ENCODE measurements at regions not wholly inside any gene's neighbourhood (a gene's known extent, or its start where the extent isn't known, plus 50 kb on each side); places are given as distances from the start of the nearest gene placed in this dataset.
"Not testable (repeated sequence)": the region's sequence is repeated elsewhere in the genome, so short reads cannot be mapped to it uniquely, and the experiment has no call there.

GRCh38 chr2:146994246-146994645 is 850.6 kb upstream of the ACVR2A start:
- DNase-seq: no peak

- no peak for DNase-seq
These were observed 852.4 kb upstream of the ACVR2A start for GRCh38 chr2:146992466-146992865.

DNA sequence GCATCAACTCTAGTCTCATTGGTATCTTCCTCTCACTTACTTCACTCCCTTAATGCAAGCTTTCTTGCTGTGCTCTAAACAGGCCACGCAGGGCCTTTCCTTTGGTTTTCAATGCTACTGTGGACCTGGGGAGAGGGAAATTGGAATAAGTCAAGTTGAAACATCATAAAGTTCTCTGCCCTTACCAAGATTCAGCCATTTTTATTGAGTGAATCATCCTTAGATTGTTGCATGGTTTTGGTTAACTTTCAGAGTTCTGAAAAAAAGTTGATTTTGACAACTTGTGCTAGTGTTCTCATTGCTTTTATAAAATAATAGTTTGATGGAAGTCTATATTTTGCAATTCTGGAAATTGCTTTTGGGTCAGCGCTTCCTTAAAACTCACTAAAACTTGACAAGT is 852.8 kb upstream of the ACVR2A start:
- no peak for DNase-seq

DNA sequence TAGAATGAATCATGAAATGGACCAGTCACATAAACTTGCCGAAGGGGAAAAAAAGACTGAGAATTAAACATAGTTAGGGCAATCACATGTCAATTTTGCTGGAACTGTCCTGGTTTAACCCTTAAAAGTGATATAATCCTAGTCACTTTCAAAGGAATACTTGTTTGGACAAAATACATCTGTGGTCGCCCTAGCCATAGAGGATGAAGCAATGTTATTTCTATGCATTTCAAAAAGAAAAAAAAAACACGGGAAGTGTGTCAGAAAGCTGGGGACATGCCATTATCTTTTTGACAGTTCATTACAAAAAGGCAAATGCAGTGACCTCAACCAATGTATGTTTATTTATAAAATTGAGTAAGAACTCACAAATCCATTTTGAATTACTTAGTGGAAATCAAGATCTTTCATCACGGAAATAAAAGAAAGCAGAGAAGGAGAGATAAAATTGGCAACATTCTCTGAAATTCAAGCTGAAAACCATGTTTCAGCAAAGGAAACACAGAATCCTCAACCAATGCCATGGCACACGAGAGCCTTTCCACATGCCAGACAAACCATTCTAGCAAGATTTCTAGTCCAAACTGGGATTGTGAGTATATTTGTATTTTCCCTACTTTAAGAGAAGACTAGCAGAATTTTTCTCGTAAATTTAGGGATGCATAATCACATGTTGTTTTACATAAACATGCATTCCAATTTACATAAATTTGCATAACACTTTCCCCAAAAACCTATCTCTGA is 854.3 kb upstream of the ACVR2A start:
- no peak for DNase-seq

DNA sequence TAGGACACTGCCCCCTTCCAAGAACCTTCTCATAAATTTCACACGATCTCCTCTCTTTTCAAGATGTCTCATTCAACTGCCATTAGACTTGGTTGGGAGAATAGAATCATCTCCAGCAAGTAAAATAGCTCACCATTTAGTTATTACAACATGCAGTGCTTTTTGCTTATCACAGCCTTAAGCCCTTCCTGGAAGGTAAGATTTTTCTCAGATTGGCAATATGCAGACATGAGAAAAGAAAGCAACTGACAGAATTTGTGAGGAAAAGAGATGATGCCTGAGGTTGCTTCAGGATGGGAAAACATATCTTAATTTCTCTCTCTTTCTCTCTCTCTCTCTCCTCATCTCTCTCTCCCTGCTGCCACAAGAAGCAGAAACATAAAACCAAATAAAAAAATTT is 855.1 kb upstream of the ACVR2A start:
- no peak for DNase-seq

DNA sequence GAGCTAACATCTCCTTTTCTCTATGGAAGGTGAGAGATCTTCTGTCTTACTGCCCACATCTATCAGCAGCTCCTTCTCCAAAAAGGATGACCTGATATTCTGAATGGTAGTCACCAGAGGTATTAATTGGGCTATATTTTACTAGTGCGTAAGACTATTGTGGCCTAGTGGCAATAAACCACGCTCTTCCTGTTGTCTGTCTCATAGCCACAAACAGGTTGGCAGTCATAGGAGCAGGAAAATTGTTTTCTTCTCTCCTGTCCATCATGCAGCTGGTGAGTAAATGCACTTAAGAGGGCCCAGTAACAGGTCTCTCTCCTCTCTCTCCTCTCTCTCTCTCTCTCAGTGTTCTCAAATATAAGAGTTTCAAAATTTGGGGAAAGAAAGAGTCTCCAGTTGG is 856.8 kb upstream of the ACVR2A start:
- DNase-seq: no peak

DNA sequence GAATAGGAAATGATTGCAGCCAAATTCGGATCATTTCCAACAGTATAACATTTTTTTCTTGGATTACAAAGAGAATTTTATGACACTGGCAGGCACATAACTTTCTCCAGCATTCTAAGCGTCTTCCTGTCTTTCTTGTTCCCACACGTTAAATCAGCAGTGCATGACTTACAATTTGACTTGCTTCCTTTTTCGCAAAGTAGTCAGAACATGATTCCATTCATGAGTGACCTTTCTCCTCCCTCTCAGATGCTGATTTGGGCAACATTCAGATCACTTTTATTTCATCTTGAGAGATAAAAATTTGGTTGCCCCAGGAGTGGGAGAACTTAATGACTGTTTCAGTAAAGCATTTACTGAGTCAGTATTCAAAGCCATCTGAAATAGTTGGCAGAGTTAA is 858.7 kb upstream of the ACVR2A start:
- no peak for DNase-seq

DNA sequence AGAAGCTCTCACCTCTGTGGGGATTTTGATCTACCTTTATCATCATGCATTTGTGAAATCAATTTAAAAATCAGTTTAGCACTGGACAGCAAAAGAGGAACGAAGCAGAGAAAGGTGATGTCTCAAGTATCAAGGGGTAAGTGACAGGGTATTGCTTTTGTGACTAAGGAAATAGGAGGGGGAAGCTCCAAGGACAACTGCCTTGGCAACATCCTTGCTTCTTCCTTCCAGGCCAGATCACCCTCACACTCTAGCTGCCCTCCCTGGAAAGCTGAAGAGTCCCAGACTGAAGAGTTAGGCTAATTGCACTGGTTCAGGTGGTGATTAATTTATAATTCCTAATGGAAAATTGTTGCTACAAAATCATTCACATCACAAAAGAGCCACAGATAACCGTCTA is 859.1 kb upstream of the ACVR2A start:
- no peak for DNase-seq

- no peak for DNase-seq
These were observed 860.8 kb upstream of the ACVR2A start for GRCh38 chr2:146984014-146984413.

- DNase-seq: no peak
These were observed 862.4 kb upstream of the ACVR2A start for GRCh38 chr2:146982393-146982846.

DNA sequence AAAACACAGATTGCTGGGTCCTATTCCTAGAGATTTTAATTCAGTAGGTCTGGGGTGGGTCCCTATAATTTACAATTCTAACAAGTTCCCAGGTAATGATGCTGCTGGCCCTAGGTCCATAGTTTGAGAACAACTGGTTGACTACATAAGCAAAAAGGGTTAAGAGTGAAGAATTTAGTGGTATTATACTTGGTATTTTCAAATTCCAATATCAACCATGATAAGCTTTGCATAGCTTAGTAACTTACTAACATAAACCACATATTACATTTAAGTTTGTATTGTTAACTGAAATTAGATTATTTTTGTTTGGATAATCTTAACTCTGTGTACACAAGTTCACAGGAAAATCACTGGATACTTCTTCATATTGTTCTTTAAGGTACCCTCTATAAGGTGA is 862.9 kb upstream of the ACVR2A start:
- DNase-seq: no peak

GRCh38 chr2:146979746-146980145 is 865.1 kb upstream of the ACVR2A start:
- no peak for DNase-seq

DNA sequence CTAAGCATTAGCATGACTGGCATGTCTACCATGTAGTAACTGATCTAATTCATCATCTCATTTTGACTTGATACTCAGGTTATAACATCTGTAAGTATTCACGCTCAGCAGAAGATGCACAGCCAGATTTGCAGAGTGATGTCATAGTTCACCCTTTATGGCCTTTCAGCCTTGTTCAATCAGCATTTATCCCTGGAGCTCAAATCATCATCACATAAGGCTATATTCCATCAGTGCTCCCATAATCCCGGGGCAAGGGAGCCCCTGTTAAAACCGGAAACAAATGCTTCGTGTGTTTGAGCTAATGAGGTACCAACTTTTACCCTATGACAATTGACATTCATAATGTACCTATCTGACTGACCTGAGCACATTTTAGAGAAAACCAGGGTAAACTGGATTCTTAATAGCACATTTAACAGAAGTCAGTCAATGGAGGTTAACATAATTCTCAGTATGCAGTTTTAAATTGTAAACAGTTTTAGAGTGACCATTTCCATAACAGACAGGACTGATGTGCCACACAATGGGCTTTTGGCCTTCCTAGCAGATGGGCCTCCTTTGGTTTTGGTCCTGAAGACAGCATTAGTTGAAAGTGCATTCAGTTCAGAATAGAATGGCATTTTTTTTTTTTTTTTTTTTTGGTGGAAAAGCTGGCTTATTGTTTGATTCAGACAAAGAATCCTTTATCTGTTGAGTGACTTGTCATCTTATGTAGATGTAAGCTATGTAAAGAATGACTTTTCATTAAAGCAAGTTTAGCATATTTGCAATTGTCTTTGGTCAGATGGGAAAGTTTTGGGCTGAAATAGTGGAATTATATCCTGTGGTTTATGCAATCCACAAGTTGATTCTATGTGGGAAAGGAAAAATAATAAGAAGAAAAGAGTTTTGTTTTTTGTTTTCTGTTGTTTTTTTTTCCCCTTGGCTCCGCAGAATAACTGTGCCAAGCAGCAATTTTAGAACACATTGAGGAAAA is 866.0 kb upstream of the ACVR2A start:
- DNase-seq: no peak

DNA sequence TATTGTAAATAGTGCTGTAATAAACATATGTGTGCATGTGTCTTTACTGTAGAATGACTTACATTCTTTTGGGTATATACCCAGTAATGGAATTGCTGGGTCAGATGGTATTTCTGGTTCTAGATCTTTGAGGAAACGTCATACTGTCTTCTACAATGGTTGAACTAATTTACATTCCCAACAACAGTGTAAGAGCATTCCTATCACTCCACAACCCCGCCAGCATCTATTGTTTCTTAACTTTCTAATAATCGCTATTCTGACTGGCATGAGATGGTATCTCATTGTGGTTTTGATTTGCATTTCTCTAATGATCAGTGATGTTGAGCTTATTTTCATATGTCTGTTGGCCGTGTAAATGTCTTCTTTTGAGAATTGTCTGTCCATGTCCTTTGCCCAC is 873.8 kb upstream of the ACVR2A start:
- not testable (repeated sequence) for DNase-seq

- DNase-seq: not testable (repeated sequence)
These were observed 875.1 kb upstream of the ACVR2A start for GRCh38 chr2:146969703-146970102.

DNA sequence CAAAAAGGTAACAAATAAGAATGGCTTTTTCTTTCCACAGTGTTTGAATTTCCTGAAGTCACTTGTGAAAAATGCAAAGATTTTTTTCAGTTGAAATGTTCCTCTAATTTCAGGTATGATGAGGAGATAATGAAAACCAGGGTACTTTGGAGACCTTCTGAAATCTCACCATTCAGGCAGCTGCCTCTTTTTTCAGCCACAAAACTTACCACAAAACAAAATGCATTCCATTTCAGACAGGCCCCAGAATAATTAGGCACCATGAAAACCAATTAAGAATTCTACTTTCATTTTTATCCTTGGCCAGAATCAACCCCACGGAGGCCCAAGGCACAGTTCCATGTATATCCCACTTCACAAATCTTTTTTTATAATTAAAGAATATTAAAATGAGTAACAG is 880.3 kb upstream of the ACVR2A start:
- DNase-seq: no peak

DNA sequence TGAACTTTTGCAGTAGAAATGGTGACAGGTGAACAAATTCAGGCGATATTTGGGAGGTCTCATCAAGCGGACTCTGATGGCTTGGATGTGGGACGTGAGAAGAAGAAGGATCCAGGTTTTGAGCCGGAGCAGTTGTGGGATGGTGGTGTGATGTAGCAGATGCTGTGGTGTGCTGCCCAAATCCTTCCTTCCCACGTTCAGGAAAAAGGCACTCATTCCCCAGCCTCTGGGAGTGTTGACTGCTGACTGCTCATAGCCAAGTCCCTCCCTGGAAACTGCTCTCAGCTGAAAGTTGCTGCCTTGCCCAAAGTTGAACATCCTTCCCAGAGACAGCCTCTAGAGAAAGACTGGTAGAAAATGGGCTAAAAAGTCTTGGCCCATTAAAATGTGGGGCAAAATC is 890.3 kb upstream of the ACVR2A start:
- no peak for DNase-seq

DNA sequence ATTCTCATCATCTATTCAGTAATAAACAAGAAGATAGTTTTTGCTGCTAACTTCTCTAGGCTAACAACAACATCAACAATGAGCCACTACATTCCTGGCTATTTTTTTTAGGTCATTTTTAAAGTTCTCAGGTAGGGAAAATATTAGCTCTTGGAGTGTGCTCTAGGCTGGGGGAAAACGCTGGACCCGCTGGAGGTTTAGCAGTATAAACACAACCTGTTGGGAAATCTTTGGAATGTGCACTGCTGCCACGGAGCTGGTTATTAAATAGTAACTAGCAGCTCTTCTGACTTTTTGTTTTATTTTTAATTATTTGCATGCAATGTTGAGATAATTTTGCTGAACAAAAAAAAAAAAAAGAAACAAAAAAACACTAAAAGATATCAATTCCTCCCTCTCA is 892.1 kb upstream of the ACVR2A start:
- DNase-seq: no peak

DNA sequence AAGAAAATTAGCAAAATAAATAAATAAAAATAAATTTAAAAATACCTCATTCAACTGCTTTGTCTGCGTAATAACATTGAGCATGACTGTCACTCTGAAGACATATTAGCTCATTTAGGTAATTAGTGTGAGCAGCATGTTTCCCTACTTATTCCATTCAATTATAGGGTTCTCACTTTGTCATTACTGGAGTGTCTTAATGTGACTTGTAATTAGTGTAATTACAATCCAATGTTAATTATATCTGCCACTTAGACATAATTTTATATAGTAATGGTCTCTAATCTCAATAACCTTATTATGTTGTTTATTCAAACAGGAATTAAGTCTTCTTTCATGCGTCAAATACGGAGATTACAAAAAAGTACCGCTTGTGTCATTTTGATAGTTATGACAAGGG is 893.9 kb upstream of the ACVR2A start:
- no peak for DNase-seq

GRCh38 chr2:146950361-146950760 is 894.5 kb upstream of the ACVR2A start:
- DNase-seq: no peak

GRCh38 chr2:146949400-146949799 is 895.4 kb upstream of the ACVR2A start:
- DNase-seq: no peak

- no peak for DNase-seq
These were observed 900.2 kb upstream of the ACVR2A start for GRCh38 chr2:146944601-146945000.

DNA sequence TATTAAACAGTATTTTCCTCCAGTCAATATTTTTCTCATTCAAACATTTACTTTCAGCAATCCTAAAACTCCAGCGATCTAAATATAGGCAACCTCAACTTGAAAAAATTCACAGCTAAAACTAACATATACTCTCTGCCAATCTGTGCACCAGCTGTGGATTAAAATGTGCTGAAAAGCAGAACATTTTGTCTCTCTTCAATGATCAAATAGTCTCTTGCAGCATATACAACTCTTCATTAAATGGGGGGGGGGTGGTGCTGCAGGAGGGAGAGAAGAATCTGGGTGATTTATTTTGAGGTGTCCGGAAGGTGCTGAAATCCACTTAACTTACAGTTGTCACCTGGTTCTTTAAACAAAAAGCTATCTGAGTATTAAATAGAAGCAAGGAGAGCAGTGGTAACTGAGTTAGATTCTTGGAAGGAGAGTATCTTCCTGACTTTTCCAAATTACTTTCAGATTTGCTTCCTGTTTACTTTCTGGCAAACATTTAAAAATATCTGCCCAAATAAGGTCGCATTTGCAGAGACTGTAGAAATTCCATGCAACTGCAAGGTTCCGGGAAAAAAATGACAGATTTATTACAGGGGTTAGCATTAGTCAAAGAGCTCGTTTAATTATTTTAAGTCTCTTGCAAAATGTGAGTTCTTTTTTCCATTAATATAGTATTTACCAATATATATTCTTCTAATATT is 904.7 kb upstream of the ACVR2A start:
- DNase-seq: no peak

All from stimulated activated naive CD4-positive, alpha-beta T cell (primary cell).